ENCODE measurements at regions not wholly inside any gene's neighbourhood (a gene's known extent, or its start where the extent isn't known, plus 50 kb on each side); places are given as distances from the start of the nearest gene placed in this dataset.

DNA sequence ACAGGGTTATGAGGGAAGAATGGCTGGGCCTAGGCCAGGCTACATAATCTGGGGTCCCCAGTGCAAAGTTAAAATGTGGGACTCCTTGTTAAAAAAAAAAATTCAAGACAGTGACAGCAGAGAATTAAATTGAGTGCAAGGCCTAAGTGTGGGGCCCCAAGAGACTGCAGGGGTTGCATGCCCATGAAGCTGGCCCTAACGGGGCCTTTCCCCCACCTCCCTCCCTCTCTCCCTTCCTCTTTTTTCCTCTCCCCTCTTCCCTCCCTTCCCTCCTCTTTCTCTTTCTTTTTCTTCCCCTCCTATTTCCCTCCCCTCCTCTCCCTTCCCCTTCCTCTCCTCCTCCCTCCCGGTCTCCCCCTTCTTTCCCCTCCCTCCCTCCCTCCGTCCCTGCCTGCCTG lies 266.7 kb downstream of the LMO4 start (continued):
- TF ChIP-seq TAF1 (conservative IDR thresholded peaks at IDR 0.05), result no peak
- TF ChIP-seq, protein P1, sequence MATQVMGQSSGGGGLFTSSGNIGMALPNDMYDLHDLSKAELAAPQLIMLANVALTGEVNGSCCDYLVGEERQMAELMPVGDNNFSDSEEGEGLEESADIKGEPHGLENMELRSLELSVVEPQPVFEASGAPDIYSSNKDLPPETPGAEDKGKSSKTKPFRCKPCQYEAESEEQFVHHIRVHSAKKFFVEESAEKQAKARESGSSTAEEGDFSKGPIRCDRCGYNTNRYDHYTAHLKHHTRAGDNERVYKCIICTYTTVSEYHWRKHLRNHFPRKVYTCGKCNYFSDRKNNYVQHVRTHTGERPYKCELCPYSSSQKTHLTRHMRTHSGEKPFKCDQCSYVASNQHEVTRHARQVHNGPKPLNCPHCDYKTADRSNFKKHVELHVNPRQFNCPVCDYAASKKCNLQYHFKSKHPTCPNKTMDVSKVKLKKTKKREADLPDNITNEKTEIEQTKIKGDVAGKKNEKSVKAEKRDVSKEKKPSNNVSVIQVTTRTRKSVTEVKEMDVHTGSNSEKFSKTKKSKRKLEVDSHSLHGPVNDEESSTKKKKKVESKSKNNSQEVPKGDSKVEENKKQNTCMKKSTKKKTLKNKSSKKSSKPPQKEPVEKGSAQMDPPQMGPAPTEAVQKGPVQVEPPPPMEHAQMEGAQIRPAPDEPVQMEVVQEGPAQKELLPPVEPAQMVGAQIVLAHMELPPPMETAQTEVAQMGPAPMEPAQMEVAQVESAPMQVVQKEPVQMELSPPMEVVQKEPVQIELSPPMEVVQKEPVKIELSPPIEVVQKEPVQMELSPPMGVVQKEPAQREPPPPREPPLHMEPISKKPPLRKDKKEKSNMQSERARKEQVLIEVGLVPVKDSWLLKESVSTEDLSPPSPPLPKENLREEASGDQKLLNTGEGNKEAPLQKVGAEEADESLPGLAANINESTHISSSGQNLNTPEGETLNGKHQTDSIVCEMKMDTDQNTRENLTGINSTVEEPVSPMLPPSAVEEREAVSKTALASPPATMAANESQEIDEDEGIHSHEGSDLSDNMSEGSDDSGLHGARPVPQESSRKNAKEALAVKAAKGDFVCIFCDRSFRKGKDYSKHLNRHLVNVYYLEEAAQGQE (IDR thresholded peaks at IDR 0.05), result no peak
- no peak for TF ChIP-seq YY1 (IDR thresholded peaks at IDR 0.05)
- no peak for TF ChIP-seq RXRA (IDR thresholded peaks at IDR 0.05)
- TF ChIP-seq, protein P2, sequence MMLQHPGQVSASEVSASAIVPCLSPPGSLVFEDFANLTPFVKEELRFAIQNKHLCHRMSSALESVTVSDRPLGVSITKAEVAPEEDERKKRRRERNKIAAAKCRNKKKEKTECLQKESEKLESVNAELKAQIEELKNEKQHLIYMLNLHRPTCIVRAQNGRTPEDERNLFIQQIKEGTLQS (IDR thresholded peaks at IDR 0.05), result no peak

DNA sequence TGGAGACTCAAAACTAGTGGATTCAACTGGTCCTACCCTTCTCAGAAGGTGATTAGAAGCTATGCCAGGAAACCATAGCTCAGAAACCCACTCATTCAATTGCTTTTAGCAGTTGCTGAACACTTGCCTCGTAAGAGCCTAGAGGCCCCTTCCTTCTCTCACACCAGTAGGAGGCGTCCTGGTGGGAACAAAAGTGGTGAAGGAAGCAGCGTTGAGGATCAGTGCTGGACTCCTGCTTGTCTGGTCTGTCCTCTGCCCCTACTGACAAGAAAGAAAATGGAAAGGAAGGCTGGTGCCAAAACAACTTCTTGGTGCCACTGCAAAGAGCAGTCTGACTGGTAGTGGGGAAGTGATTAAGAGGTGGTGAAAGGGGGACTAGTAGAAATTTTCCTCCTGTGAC lies 269.7 kb downstream of the LMO4 start:
- no peak for TF ChIP-seq SP1 (IDR thresholded peaks at IDR 0.05)
- DNase-seq (ENCODE audit: low spot score), result no peak

DNA sequence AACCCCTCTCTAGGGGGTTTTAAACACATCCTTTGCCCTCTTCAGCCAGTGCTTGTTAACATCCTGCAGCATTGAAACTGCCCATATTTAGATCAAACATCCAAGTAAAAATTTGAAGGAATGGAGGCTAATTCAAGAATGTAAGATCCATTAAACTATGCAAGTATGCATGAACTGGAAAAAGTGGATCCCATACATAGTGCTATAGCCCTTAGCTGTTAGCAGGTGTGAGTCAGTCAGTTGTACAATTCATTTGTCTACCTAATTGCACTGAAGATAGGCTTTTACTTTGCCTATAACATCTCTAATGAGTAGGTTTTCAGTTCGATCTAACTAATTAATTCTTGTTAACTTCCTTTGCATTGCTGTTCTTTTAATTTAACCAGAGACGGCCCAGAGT lies 270.9 kb downstream of the LMO4 start:
- Histone ChIP-seq H3K27me3 (ENCODE audit: control insufficient read depth in 4 of 4, insufficient read depth in 4 of 4, low read length in 3 of 4) (no peaks in the 10 kb centered on the region), H3K9me3 (ENCODE audit: control insufficient read depth in 4 of 4, low read length in 3 of 4) (peaks cover 0 to 4% (median 0%) of the 10 kb centered on the region in 4 donors), H3K9ac (ENCODE audit: low read depth in 1 of 2, low read length in 2 of 2) (no peak overlapping the region), H3K4me3 (ENCODE audit: low read depth in 1 of 3, low read length in 3 of 3) (no peak overlapping the region), H3K4me1 (ENCODE audit: control insufficient read depth in 4 of 4, insufficient read depth in 4 of 4, low read length in 3 of 4) (no peaks in the 10 kb centered on the region), H3K36me3 (ENCODE audit: control insufficient read depth in 4 of 4, insufficient read depth in 3 of 4, low read depth in 1 of 4, low read length in 3 of 4) (no peaks in the 10 kb centered on the region), H3K27ac (ENCODE audit: low read depth in 1 of 2, low read length in 2 of 2) (no peak overlapping the region)
- 83% methylated on average over 2 of the region's 2 CpGs for WGBS
- DNase-seq (ENCODE audit: low spot score), result no peak
- TF ChIP-seq RXRA (IDR thresholded peaks at IDR 0.05) (no peak), SP1 (IDR thresholded peaks at IDR 0.05) (no peak)

More for the DNA sequence above, 269.7 kb downstream of the LMO4 start:
- H3K9ac ChIP-seq (ENCODE audit: low read depth in 1 of 2, low read length in 2 of 2), result no peak overlapping the region
- H3K9me3 ChIP-seq (ENCODE audit: control insufficient read depth in 4 of 4, low read length in 3 of 4), result peaks cover 0 to 4% (median 0%) of the 10 kb centered on the region in 4 donors
- H3K27me3 ChIP-seq (ENCODE audit: control insufficient read depth in 4 of 4, insufficient read depth in 4 of 4, low read length in 3 of 4), result no peaks in the 10 kb centered on the region
- 79% methylated on average over 3 of the region's 3 CpGs for WGBS
- H3K4me3 ChIP-seq (ENCODE audit: low read depth in 1 of 3, low read length in 3 of 3), result no peak overlapping the region
- H3K27ac ChIP-seq (ENCODE audit: low read depth in 1 of 2, low read length in 2 of 2), result no peak overlapping the region
- H3K4me1 ChIP-seq (ENCODE audit: control insufficient read depth in 4 of 4, insufficient read depth in 4 of 4, low read length in 3 of 4), result no peaks in the 10 kb centered on the region
- H3K36me3 ChIP-seq (ENCODE audit: control insufficient read depth in 4 of 4, insufficient read depth in 3 of 4, low read depth in 1 of 4, low read length in 3 of 4), result no peaks in the 10 kb centered on the region

DNA sequence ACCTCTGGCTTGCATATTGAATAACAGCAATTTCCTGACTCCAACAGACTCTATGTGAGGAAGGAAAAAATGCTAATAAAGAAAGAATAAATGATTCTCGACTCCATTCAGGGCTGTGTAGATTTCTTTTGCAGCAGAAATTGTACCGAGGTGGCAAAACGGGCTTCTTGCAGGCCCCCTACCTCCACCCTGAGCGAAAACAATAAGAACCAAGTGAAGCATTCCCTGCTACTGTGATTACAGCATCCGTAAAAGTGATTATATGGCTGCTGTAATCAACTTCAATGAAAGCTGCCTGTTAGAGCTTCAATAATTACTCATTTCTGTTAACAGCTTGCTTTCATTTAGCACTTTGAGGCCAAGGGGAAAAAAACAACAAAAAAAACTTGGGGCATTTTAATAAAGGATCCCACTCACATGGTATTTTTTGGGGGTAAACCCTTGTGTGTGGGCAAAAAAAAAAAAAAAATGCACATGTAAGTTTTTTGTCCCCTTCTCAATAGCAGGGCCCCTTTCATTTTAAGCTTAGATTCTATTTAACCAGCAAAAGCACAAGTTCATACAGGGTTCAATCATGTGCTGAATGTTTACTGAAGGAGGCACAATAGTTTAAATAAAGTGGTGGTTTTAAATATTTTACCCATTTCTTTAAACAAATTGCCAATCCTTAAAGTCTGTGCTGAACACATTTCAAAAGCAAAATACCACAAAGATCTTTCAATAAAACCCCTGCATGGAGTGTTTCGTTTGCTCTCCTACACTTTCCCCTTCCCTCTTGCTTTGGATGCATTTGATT lies 271.6 kb downstream of the LMO4 start:
- no peaks in the 10 kb centered on the region for H3K27me3 ChIP-seq (ENCODE audit: control insufficient read depth in 4 of 4, insufficient read depth in 4 of 4, low read length in 3 of 4)
- H3K9ac ChIP-seq (ENCODE audit: low read depth in 1 of 2, low read length in 2 of 2), result no peak overlapping the region
- no peaks in the 10 kb centered on the region for H3K36me3 ChIP-seq (ENCODE audit: control insufficient read depth in 4 of 4, insufficient read depth in 3 of 4, low read depth in 1 of 4, low read length in 3 of 4)
- H3K4me1 ChIP-seq (ENCODE audit: control insufficient read depth in 4 of 4, insufficient read depth in 4 of 4, low read length in 3 of 4), result no peaks in the 10 kb centered on the region
- no peak for DNase-seq (ENCODE audit: low spot score)
- H3K9me3 ChIP-seq (ENCODE audit: control insufficient read depth in 4 of 4, low read length in 3 of 4), result peaks cover 0 to 4% (median 0%) of the 10 kb centered on the region in 4 donors
- WGBS, result 82% methylated on average over 6 of the region's 6 CpGs
- H3K4me3 ChIP-seq (ENCODE audit: low read depth in 1 of 3, low read length in 3 of 3), result no peak overlapping the region
- H3K27ac ChIP-seq (ENCODE audit: low read depth in 1 of 2, low read length in 2 of 2), result no peak overlapping the region
- TF ChIP-seq NR2F2 (IDR thresholded peaks at IDR 0.05), result no peak
- TF ChIP-seq YY1 (IDR thresholded peaks at IDR 0.05), result no peak
- no peak for TF ChIP-seq HNF4G (IDR thresholded peaks at IDR 0.05)
- TF ChIP-seq, protein P3, sequence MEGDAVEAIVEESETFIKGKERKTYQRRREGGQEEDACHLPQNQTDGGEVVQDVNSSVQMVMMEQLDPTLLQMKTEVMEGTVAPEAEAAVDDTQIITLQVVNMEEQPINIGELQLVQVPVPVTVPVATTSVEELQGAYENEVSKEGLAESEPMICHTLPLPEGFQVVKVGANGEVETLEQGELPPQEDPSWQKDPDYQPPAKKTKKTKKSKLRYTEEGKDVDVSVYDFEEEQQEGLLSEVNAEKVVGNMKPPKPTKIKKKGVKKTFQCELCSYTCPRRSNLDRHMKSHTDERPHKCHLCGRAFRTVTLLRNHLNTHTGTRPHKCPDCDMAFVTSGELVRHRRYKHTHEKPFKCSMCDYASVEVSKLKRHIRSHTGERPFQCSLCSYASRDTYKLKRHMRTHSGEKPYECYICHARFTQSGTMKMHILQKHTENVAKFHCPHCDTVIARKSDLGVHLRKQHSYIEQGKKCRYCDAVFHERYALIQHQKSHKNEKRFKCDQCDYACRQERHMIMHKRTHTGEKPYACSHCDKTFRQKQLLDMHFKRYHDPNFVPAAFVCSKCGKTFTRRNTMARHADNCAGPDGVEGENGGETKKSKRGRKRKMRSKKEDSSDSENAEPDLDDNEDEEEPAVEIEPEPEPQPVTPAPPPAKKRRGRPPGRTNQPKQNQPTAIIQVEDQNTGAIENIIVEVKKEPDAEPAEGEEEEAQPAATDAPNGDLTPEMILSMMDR (IDR thresholded peaks at IDR 0.05; ENCODE audit: low read depth, low read length, missing input control), result no peak
- TF ChIP-seq JUND (IDR thresholded peaks at IDR 0.05), result no peak
- TF ChIP-seq RAD21 (IDR thresholded peaks at IDR 0.05), result no peak
- no peak for TF ChIP-seq TAF1 (conservative IDR thresholded peaks at IDR 0.05)
- TF ChIP-seq, protein P4, sequence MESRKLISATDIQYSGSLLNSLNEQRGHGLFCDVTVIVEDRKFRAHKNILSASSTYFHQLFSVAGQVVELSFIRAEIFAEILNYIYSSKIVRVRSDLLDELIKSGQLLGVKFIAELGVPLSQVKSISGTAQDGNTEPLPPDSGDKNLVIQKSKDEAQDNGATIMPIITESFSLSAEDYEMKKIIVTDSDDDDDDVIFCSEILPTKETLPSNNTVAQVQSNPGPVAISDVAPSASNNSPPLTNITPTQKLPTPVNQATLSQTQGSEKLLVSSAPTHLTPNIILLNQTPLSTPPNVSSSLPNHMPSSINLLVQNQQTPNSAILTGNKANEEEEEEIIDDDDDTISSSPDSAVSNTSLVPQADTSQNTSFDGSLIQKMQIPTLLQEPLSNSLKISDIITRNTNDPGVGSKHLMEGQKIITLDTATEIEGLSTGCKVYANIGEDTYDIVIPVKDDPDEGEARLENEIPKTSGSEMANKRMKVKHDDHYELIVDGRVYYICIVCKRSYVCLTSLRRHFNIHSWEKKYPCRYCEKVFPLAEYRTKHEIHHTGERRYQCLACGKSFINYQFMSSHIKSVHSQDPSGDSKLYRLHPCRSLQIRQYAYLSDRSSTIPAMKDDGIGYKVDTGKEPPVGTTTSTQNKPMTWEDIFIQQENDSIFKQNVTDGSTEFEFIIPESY (IDR thresholded peaks at IDR 0.05), result no peak
- no peak for TF ChIP-seq HNF4A (conservative IDR thresholded peaks at IDR 0.05)
- no peak for TF ChIP-seq FOXA2 (IDR thresholded peaks at IDR 0.05)
- TF ChIP-seq RXRA (IDR thresholded peaks at IDR 0.05), result no peak
